ENCODE measurements at regions not wholly inside any gene's neighbourhood (a gene's known extent, or its start where the extent isn't known, plus 50 kb on each side); places are given as distances from the start of the nearest gene placed in this dataset.
A peak's percentile ranks its signal among the peaks of the same experiment; 100 is the strongest.
"Not testable (repeated sequence)": the region's sequence is repeated elsewhere in the genome, so short reads cannot be mapped to it uniquely, and the experiment has no call there.

DNA sequence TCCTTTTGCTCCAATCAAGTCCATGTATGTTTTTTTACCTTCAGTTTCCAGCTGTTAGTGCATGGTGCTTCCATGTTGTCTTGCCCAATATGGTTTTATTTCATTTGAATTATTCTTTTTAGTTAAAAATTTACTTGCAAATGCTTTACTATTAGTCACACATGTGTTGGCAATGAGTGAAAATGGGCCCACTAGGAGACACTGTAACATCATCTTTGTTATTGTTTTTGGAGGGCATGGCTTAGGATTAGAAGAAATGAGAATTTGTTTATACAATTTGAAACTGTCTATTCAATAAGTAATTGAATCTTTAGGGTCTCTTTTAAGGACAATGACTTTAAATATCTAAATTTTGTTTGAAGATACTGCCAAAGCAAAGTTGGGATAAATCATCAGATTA is 133.7 kb downstream of the BRMS1L start:
- no peaks in the 10 kb centered on the region for H3K9me3 ChIP-seq (ENCODE audit: severe bottlenecking)
- no peaks in the 10 kb centered on the region for H3K36me3 ChIP-seq (ENCODE audit: low read depth)
- no peak overlapping the region for H3K27ac ChIP-seq (ENCODE audit: poor library complexity, severe bottlenecking)
- no peak overlapping the region for H3K4me3 ChIP-seq (ENCODE audit: severe bottlenecking)
- no peak for ATAC-seq (ENCODE audit: low read depth)
- DNase-seq (ENCODE audit: low spot score) = no peak
- H3K4me1 ChIP-seq (ENCODE audit: insufficient read depth, poor library complexity, severe bottlenecking) = no peaks in the 10 kb centered on the region
- H3K27me3 ChIP-seq (ENCODE audit: insufficient read depth, poor library complexity, severe bottlenecking) = no peaks in the 10 kb centered on the region
- TF ChIP-seq, protein P1, sequence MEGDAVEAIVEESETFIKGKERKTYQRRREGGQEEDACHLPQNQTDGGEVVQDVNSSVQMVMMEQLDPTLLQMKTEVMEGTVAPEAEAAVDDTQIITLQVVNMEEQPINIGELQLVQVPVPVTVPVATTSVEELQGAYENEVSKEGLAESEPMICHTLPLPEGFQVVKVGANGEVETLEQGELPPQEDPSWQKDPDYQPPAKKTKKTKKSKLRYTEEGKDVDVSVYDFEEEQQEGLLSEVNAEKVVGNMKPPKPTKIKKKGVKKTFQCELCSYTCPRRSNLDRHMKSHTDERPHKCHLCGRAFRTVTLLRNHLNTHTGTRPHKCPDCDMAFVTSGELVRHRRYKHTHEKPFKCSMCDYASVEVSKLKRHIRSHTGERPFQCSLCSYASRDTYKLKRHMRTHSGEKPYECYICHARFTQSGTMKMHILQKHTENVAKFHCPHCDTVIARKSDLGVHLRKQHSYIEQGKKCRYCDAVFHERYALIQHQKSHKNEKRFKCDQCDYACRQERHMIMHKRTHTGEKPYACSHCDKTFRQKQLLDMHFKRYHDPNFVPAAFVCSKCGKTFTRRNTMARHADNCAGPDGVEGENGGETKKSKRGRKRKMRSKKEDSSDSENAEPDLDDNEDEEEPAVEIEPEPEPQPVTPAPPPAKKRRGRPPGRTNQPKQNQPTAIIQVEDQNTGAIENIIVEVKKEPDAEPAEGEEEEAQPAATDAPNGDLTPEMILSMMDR (IDR thresholded peaks at IDR 0.05; ENCODE audit: poor library complexity, severe bottlenecking) = peak; percentile 50

DNA sequence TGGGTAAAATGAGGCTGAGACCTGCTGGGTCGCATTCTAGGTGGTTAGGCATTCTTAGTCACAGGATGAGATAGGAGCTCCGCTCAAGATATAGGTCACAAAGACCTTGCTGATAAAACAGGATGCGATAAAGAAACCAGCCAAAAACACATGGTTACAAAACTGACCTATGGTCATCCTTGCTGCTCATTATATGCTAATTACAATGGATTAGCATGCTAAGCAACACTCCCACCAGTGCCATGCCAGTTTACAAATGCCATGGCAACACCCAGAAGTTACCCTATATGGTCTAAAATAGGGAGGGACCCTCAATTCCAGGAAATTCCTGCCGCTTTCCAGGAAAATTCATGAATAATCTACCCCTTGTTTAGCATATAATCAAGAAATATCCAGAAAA is 132.4 kb downstream of the BRMS1L start:
- no peaks in the 10 kb centered on the region for H3K27me3 ChIP-seq (ENCODE audit: insufficient read depth, poor library complexity, severe bottlenecking)
- TF ChIP-seq, protein P1 (IDR thresholded peaks at IDR 0.05; ENCODE audit: poor library complexity, severe bottlenecking) = no peak
- no peak for ATAC-seq (ENCODE audit: low read depth)
- no peaks in the 10 kb centered on the region for H3K4me1 ChIP-seq (ENCODE audit: insufficient read depth, poor library complexity, severe bottlenecking)
- no peaks in the 10 kb centered on the region for H3K9me3 ChIP-seq (ENCODE audit: severe bottlenecking)
- no peak overlapping the region for H3K27ac ChIP-seq (ENCODE audit: poor library complexity, severe bottlenecking)
- H3K36me3 ChIP-seq (ENCODE audit: low read depth) = no peaks in the 10 kb centered on the region
- no peak for DNase-seq (ENCODE audit: low spot score)
- no peak overlapping the region for H3K4me3 ChIP-seq (ENCODE audit: severe bottlenecking)

DNA sequence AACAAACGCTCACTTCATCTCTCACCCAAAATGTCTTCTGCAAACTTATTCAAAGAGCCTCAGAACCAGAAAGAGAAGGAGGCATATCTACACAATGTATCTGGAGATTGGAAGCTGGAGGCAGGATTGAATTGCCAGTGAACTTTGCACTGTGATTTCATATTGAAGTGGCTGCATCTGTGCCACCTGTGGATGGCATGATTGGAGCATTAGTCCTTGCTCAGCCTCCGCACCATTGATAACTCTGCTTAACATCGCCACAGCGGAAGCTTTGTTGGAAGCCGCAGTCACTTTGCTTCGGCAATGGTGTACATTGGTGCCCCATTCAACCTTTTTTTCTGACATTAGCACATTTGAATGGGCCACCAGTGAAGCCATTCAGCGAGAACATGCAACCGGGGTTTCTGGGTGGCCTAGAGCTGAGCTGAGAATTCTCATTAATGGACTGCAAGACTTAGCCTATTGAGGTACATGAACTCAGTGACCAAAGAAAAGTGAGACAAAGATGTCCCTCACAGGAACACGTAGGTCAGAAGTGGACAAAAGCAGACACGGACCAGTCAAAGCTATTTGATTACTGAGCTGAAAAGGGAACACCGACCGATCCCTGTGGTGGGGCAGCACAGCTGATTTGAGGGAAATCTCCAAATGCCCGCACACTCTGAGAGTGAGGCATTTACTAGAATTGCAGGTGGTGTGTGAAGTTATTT is 130.4 kb downstream of the BRMS1L start:
- no peak for DNase-seq (ENCODE audit: low spot score)
- H3K27ac ChIP-seq (ENCODE audit: poor library complexity, severe bottlenecking) = no peak overlapping the region
- no peak for ATAC-seq (ENCODE audit: low read depth)

DNA sequence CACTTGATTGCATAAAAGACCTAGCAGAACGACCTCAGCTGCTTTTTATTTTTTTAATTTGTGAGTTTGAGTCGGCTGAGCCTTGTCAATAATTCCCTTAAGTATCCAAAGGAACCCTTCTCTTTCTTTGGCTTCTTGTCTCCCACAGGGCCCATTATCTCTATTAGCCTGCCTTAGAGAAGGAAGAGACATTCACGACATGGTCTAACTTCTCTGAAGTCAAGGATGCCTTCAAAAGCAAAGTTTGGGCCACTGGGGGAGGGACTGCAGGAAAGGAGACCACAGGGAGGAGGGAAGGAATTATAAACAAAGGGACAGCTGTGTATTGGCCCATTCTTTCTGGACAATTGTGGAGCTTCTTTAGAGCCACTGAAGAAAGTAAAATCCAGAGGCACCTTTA is 126.4 kb downstream of the BRMS1L start:
- Histone ChIP-seq H3K36me3 (ENCODE audit: low read depth) (no peaks in the 10 kb centered on the region), H3K9me3 (ENCODE audit: severe bottlenecking) (no peaks in the 10 kb centered on the region), H3K27ac (ENCODE audit: poor library complexity, severe bottlenecking) (no peak overlapping the region), H3K4me1 (ENCODE audit: insufficient read depth, poor library complexity, severe bottlenecking) (no peaks in the 10 kb centered on the region), H3K4me3 (ENCODE audit: severe bottlenecking) (no peak overlapping the region), H3K27me3 (ENCODE audit: insufficient read depth, poor library complexity, severe bottlenecking) (no peaks in the 10 kb centered on the region)
- ATAC-seq (ENCODE audit: low read depth) (no peak), DNase-seq (ENCODE audit: low spot score) (no peak)
- TF ChIP-seq, protein P1 (IDR thresholded peaks at IDR 0.05; ENCODE audit: poor library complexity, severe bottlenecking) = no peak

More for the DNA sequence above, 130.4 kb downstream of the BRMS1L start:
- no peak overlapping the region for H3K4me3 ChIP-seq (ENCODE audit: severe bottlenecking)
- H3K4me1 ChIP-seq (ENCODE audit: insufficient read depth, poor library complexity, severe bottlenecking) = no peaks in the 10 kb centered on the region
- no peaks in the 10 kb centered on the region for H3K9me3 ChIP-seq (ENCODE audit: severe bottlenecking)
- no peaks in the 10 kb centered on the region for H3K27me3 ChIP-seq (ENCODE audit: insufficient read depth, poor library complexity, severe bottlenecking)
- no peaks in the 10 kb centered on the region for H3K36me3 ChIP-seq (ENCODE audit: low read depth)
- TF ChIP-seq, protein P1 (IDR thresholded peaks at IDR 0.05; ENCODE audit: poor library complexity, severe bottlenecking) = no peak

DNA sequence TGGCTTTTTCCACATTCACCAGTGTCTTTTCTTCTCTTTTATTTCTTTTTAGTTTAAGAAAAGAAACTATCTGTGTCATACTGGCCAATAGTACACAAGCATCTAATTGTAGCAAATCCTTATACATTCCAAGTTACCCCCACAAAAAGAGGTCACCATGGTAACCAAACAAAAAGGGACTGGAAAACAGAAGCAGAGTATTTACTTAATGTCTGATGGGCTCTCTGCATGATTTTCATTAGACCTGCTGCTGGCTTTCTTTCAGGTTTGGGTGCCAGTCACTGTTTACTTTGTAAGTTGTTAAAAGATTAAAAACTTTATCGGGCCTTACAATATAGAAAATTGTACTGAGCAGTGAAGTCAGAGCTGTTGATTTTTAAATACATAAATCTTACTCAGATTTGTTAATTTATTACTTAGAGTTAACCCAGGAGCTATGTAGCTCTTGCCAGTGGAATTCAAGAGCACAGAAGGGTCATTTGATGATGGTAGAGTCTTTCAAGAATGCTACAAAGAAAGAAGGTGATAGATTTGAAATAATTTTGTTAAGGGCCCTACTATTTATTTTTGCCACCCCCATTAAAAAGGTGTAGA is 123.9 kb downstream of the BRMS1L start:
- no peaks in the 10 kb centered on the region for H3K36me3 ChIP-seq (ENCODE audit: low read depth)
- no peak overlapping the region for H3K4me3 ChIP-seq (ENCODE audit: severe bottlenecking)
- H3K27me3 ChIP-seq (ENCODE audit: insufficient read depth, poor library complexity, severe bottlenecking) = no peaks in the 10 kb centered on the region
- TF ChIP-seq, protein P1 (IDR thresholded peaks at IDR 0.05; ENCODE audit: poor library complexity, severe bottlenecking) = no peak
- no peak for ATAC-seq (ENCODE audit: low read depth)
- no peaks in the 10 kb centered on the region for H3K4me1 ChIP-seq (ENCODE audit: insufficient read depth, poor library complexity, severe bottlenecking)
- H3K27ac ChIP-seq (ENCODE audit: poor library complexity, severe bottlenecking) = no peak overlapping the region
- DNase-seq (ENCODE audit: low spot score) = no peak
- no peaks in the 10 kb centered on the region for H3K9me3 ChIP-seq (ENCODE audit: severe bottlenecking)

DNA sequence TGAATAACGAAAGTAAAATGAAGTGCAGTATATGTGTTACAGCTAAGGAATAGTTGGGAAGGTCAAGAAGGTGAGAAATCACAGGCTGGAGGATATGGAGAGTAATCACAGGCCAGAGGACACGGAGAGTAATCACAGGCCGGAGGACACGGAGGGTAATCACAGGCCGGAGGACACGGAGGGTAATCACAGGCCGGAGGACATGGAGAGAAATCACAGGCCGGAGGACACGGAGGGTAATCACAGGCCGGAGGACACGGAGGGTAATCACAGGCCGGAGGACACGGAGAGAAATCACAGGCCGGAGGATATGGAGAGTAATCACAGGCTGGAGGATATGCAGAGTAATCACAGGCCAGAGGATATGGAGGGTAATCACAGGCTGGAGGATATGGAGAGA is 121.8 kb downstream of the BRMS1L start:
- not testable (repeated sequence) for H3K4me1 ChIP-seq (ENCODE audit: insufficient read depth, poor library complexity, severe bottlenecking); H3K36me3 ChIP-seq (ENCODE audit: low read depth); H3K27ac ChIP-seq (ENCODE audit: poor library complexity, severe bottlenecking); H3K4me3 ChIP-seq (ENCODE audit: severe bottlenecking); ATAC-seq (ENCODE audit: low read depth); H3K9me3 ChIP-seq (ENCODE audit: severe bottlenecking); H3K27me3 ChIP-seq (ENCODE audit: insufficient read depth, poor library complexity, severe bottlenecking); DNase-seq (ENCODE audit: low spot score)
